GM23248 (cell line): ENCODE measurements at regions not wholly inside any gene's neighbourhood (a gene's known extent, or its start where the extent isn't known, plus 50 kb on each side); places are given as distances from the start of the nearest gene placed in this dataset.

ENCODE experiments used
- EZH2 ChIP-seq: fragments of 200-600 bp; sonication (generic); IDR thresholded peaks from 2 replicates; pipeline ENCODE4 v1.6.1; 2018; ENCODE audit warnings: antibody characterized with exemption, mild to moderate bottlenecking; ENCODE audit not compliant: insufficient read depth, poor library complexity, severe bottlenecking
- EZH2phosphoT487 ChIP-seq: fragments of 200-600 bp; sonication (generic); IDR thresholded peaks from 2 replicates; pipeline ENCODE4 v1.6.1; 2018; ENCODE audit warnings: antibody characterized with exemption, moderate library complexity, mild to moderate bottlenecking, low read depth; ENCODE audit not compliant: insufficient read depth

GRCh38 chr13:23952796-23953195 is 55.5 kb upstream of the C1QTNF9B start:
- TF ChIP-seq EZH2 (no peak), EZH2phosphoT487 (no peak)
